ENCODE measurements at regions not wholly inside any gene's neighbourhood (a gene's known extent, or its start where the extent isn't known, plus 50 kb on each side); places are given as distances from the start of the nearest gene placed in this dataset.

- no peak for DNase-seq
Measured at GRCh38 chrX:39669668-39670067, 428.1 kb downstream of the BCOR start.

GRCh38 chrX:39670281-39670680, 427.5 kb downstream of the BCOR start:
- no peak for DNase-seq

GRCh38 chrX:39672405-39672804, 425.4 kb downstream of the BCOR start:
- DNase-seq = no peak

- no peak for DNase-seq
Measured at GRCh38 chrX:39674490-39675161, 423.1 kb downstream of the BCOR start.

GRCh38 chrX:39675162-39675553, 422.6 kb downstream of the BCOR start:
- DNase-seq = no peak

- DNase-seq = no peak
Measured at GRCh38 chrX:39675619-39676018, 422.1 kb downstream of the BCOR start.

- no peak for DNase-seq
Measured at GRCh38 chrX:39676434-39676833, 421.3 kb downstream of the BCOR start.

GRCh38 chrX:39677585-39677977, 420.2 kb downstream of the BCOR start:
- no peak for DNase-seq

GRCh38 chrX:39677978-39678791, 419.6 kb downstream of the BCOR start:
- DNase-seq = no peak

GRCh38 chrX:39678914-39679313, 418.8 kb downstream of the BCOR start:
- DNase-seq = no peak

GRCh38 chrX:39679497-39680157, 418.1 kb downstream of the BCOR start:
- no peak for DNase-seq

- DNase-seq = no peak
Measured at GRCh38 chrX:39681885-39682284, 415.9 kb downstream of the BCOR start.

- DNase-seq = no peak
Measured at GRCh38 chrX:39682778-39683177, 415.0 kb downstream of the BCOR start.

GRCh38 chrX:39688219-39688575, 409.6 kb downstream of the BCOR start:
- no peak for DNase-seq

GRCh38 chrX:39688576-39689375, 409.0 kb downstream of the BCOR start:
- peak; percentile 77 to 79 for DNase-seq

- DNase-seq = no peak
Measured at GRCh38 chrX:39689376-39690104, 408.2 kb downstream of the BCOR start.

GRCh38 chrX:39690541-39691415, 407.0 kb downstream of the BCOR start:
- no peak for DNase-seq

- no peak for DNase-seq
Measured at GRCh38 chrX:39691724-39692123, 406.0 kb downstream of the BCOR start.

- DNase-seq = no peak
Measured at GRCh38 chrX:39692796-39693195, 405.0 kb downstream of the BCOR start.

GRCh38 chrX:39693298-39693697, 404.5 kb downstream of the BCOR start:
- no peak for DNase-seq

Measured in right lung (tissue), 2 donors.